Ovary (tissue), 3 donors: ENCODE measurements at regions not wholly inside any gene's neighbourhood (a gene's known extent, or its start where the extent isn't known, plus 50 kb on each side); places are given as distances from the start of the nearest gene placed in this dataset.

Experiments used
- CTCF ChIP-seq, 3 donors: fragments of 450-650 bp in 2 of 3; fragments of 200-600 bp in 1 of 3; IDR thresholded peaks; one replicate each; pipeline versions ENCODE4 v1.5.1 to v1.8.0; 2016 to 2022; ENCODE audit warnings: antibody characterized with exemption in 3 of 3, mild to moderate bottlenecking in 1 of 3
- EP300 ChIP-seq: sonication (generic); formaldehyde crosslinking; IDR thresholded peaks from one replicate; pipeline ENCODE4 v1.6.1; 2017; ENCODE audit warnings: antibody characterized with exemption
- POLR2A ChIP-seq: fragments of 450-650 bp; IDR thresholded peaks from one replicate; pipeline ENCODE4 v1.6.1; 2017; ENCODE audit warnings: antibody characterized with exemption, mild to moderate bottlenecking, moderate library complexity
- donor health status: DM: no; HTN: no; CAD: no.

GRCh38 chr1:172972258-172972657 lies 78.5 kb downstream of the TNFSF18 start:
- TF ChIP-seq POLR2A (no peak), CTCF (IDR thresholded peaks at IDR 0.05) (no peak), EP300 (no peak)
